CD4-positive, alpha-beta memory T cell (primary cell): ENCODE measurements at regions not wholly inside any gene's neighbourhood (a gene's known extent, or its start where the extent isn't known, plus 50 kb on each side); places are given as distances from the start of the nearest gene placed in this dataset.

Experiments used
- CTCF ChIA-PET: fragments of 350-600 bp; sonication (Branson Sonifier 250); formaldehyde crosslinking; loops from one replicate; lab custom pipeline; 2021; ENCODE audit warnings: inconsistent platforms; ENCODE audit not compliant: partially characterized antibody; lab: Charles Lee
- POLR2A ChIA-PET: fragments of 350-600 bp; sonication (Branson Sonifier 250); formaldehyde crosslinking; loops from one replicate; lab custom pipeline; 2021; ENCODE audit not compliant: partially characterized antibody; lab: Charles Lee
- DNase-seq, 5 donors: peaks; one replicate each; pipeline versions ENCODE4 v3.0.0 to v3.0.0-alpha.2; 2020 to 2022; ENCODE audit warnings: mixed read lengths in 1 of 5
- H3K27ac ChIP-seq: one replicate; pipeline ENCODE4 v1.7.0; 2013; ENCODE audit warnings: low read depth, low read length
- H3K27me3 ChIP-seq: 2 replicates; pipeline ENCODE4 v1.7.0; 2013; ENCODE audit warnings: mild to moderate bottlenecking, low read length, moderate library complexity; ENCODE audit not compliant: insufficient read depth
- H3K36me3 ChIP-seq: 2 replicates; pipeline ENCODE4 v1.7.0; 2013; ENCODE audit warnings: mild to moderate bottlenecking, low read length, moderate library complexity; ENCODE audit not compliant: insufficient read depth
- H3K4me1 ChIP-seq: 2 replicates; pipeline ENCODE4 v1.7.0; 2013; ENCODE audit warnings: mild to moderate bottlenecking, low read length, moderate library complexity; ENCODE audit not compliant: insufficient read depth
- H3K4me3 ChIP-seq, 2 donors: one replicate each; pipeline ENCODE4 v1.7.0; 2013; ENCODE audit warnings: low read length in 2 of 2, mild to moderate bottlenecking in 1 of 2
- H3K9me3 ChIP-seq, 2 donors: one replicate each; pipeline ENCODE4 v1.7.0; 2013; ENCODE audit warnings: low read length in 2 of 2, control low read depth in 1 of 2; ENCODE audit not compliant: control insufficient read depth in 1 of 2
- H3K27ac Mint-ChIP-seq, 7 donors: one replicate each; pipeline ENCODE4 v1.8.0; 2020 to 2021; ENCODE audit warnings: mixed read lengths in 7 of 7, mild to moderate bottlenecking in 6 of 7, inconsistent platforms in 3 of 7, moderate library complexity in 3 of 7
- H3K27me3 Mint-ChIP-seq, 2 donors: one replicate each; pipeline ENCODE4 v1.8.0; 2020 to 2021; ENCODE audit warnings: mixed read lengths in 2 of 2
- H3K36me3 Mint-ChIP-seq, 2 donors: one replicate each; pipeline ENCODE4 v1.8.0; 2020 to 2021; ENCODE audit warnings: mixed read lengths in 2 of 2, inconsistent platforms in 1 of 2, mild to moderate bottlenecking in 1 of 2
- H3K4me1 Mint-ChIP-seq, 4 donors: one replicate each; pipeline ENCODE4 v1.8.0; 2020 to 2021; ENCODE audit warnings: mixed read lengths in 4 of 4, mild to moderate bottlenecking in 1 of 4
- H3K4me3 Mint-ChIP-seq, 8 donors: one replicate each; pipeline ENCODE4 v1.8.0; 2020 to 2021; ENCODE audit warnings: mixed read lengths in 8 of 8, mild to moderate bottlenecking in 7 of 8, moderate library complexity in 6 of 8, inconsistent platforms in 3 of 8
- H3K9me3 Mint-ChIP-seq, 8 donors: one replicate each; pipeline ENCODE4 v1.8.0; 2020 to 2021; ENCODE audit warnings: mixed read lengths in 8 of 8, mild to moderate bottlenecking in 5 of 8, inconsistent platforms in 3 of 8, moderate library complexity in 1 of 8
- intact Hi-C: fragments of 100-400 bp; cut with micrococcal nuclease; formaldehyde crosslinking; loops from one replicate; pipeline ENCODE4 v1.15.1; 2023

DNA sequence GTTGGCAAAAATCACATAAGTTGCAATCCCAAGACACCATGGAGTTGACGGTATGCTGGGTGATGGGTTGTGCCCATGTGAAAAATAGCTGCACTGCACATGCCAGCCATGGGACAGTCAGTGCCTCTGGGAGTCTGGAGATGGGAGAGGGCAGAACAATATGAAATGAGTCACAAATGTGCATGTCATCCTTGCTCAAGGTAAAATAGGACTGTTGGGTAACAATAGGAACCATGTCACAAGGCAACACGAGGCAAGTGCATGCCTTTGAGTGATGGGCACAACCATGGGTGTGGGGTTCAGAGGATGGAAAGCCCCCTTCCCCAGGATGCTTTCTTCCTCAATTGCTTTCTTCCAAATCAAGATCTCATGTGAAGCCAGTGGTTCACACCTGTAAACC, 70.5 kb upstream of the PIM1 start:
- no peaks in the 10 kb centered on the region for H3K36me3 ChIP-seq
- H3K27ac ChIP-seq: no peak overlapping the region
- no peaks in the 10 kb centered on the region for H3K36me3 Mint-ChIP-seq
- DNase-seq: no peak
- ChIA-PET POLR2A (interaction anchor here (6.3 kb wide), 1 partner anchor 71 kb away, joined by 67 read pairs; the partner anchor contains the start of gene PIM1), CTCF (interaction anchor here (1.3 kb wide), 1 partner anchor 72 kb away, joined by 5 read pairs; no protein-coding TSS in a partner anchor)
- no peaks in the 10 kb centered on the region for H3K27me3 Mint-ChIP-seq
- peaks cover 25% of the 10 kb centered on the region for H3K4me1 ChIP-seq
- peaks cover 15 to 32% (median 26%) of the 10 kb centered on the region in 4 donors for H3K4me1 Mint-ChIP-seq
- H3K4me3 ChIP-seq: no peak overlapping the region
- peak overlapping the region in 4 of 7 donors; percentile 21 to 89 (median 56) for H3K27ac Mint-ChIP-seq
- H3K27me3 ChIP-seq: no peaks in the 10 kb centered on the region
- intact Hi-C loops: no loop called here
- H3K9me3 ChIP-seq: no peaks in the 10 kb centered on the region
- no peaks in the 10 kb centered on the region for H3K9me3 Mint-ChIP-seq
- H3K4me3 Mint-ChIP-seq: no peak overlapping the region

DNA sequence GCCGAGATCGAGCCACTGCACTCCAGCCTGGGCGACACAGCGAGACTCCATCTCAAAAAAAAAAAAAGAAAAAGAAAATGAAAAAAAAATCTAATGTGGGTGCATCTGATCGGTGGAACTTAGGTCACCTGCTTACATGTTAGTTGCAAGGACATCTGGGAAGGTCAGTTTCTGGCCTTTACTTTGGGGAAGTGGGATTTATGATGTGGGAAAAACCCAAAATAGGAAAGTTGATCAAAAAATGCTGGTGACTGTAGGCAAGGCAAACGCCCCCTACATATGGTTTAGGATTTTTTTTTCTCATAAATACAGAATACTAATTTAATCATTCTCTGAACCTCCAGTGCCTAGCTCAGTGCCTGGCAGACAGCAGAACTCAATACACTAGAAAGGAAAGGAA, 69.2 kb upstream of the PIM1 start:
- H3K27ac ChIP-seq: no peak overlapping the region
- Mint-ChIP-seq H3K9me3 (no peaks in the 10 kb centered on the region), H3K4me1 (peaks cover 15 to 32% (median 27%) of the 10 kb centered on the region in 4 donors), H3K36me3 (no peaks in the 10 kb centered on the region), H3K27me3 (no peaks in the 10 kb centered on the region), H3K4me3 (peak overlapping the region in 2 of 8 donors; percentile 38 to 55), H3K27ac (peak overlapping the region; percentile 60 to 96 (median 77))
- no peaks in the 10 kb centered on the region for H3K9me3 ChIP-seq
- no peak overlapping the region for H3K4me3 ChIP-seq
- no peaks in the 10 kb centered on the region for H3K27me3 ChIP-seq
- no peak for DNase-seq
- H3K36me3 ChIP-seq: no peaks in the 10 kb centered on the region
- peaks cover 22% of the 10 kb centered on the region for H3K4me1 ChIP-seq
- intact Hi-C loops: no loop called here
- ChIA-PET POLR2A (interaction anchor here (6.3 kb wide), 1 partner anchor 70 kb away, joined by 67 read pairs; the partner anchor contains the start of gene PIM1), CTCF (interaction anchor here (1.3 kb wide), 1 partner anchor 82 kb away, joined by 3 read pairs; no protein-coding TSS in a partner anchor)

DNA sequence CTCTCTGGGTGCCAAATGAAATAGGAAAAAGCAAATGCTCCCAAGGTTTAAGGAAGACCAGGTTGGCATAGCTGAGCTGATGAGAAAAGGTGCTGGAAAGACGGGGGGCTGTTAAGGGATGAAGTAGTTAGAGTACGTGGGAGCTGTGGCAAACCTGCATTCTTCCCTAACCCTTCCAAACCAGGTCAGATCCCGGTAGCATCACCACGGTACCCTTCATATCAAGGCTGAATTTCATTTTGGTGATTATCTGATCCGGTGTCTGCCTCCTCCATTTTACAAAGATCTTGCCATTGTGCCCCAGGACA, 68.0 kb upstream of the PIM1 start:
- Histone ChIP-seq H3K4me3 (peak overlapping the region in 1 of 2 donors; percentile 27), H3K9me3 (no peaks in the 10 kb centered on the region), H3K4me1 (peaks cover 22% of the 10 kb centered on the region), H3K36me3 (no peaks in the 10 kb centered on the region), H3K27ac (peak overlapping the region; percentile 65), H3K27me3 (no peaks in the 10 kb centered on the region)
- CTCF ChIA-PET: interaction anchor here (0.8 to 2.0 kb wide), 8 partner anchors 18 to 109 kb away, joined by 3 to 19 read pairs (median 4); no protein-coding TSS in a partner anchor
- Mint-ChIP-seq H3K4me3 (peak overlapping the region; percentile 37 to 80 (median 65)), H3K4me1 (peaks cover 14 to 33% (median 26%) of the 10 kb centered on the region in 4 donors), H3K9me3 (no peaks in the 10 kb centered on the region), H3K27me3 (no peaks in the 10 kb centered on the region), H3K36me3 (no peaks in the 10 kb centered on the region), H3K27ac (peak overlapping the region; percentile 80 to 96 (median 94))
- POLR2A ChIA-PET: interaction anchor here (0.8 to 6.3 kb wide), 10 partner anchors 9 to 108 kb away, joined by 3 to 67 read pairs (median 4); partner anchors contain the start of gene PIM1
- intact Hi-C loops: loop anchor here (1.0 kb wide), 1 partner anchor 68 kb away; the partner anchor contains the start of gene PIM1
- DNase-seq: no peak

DNA sequence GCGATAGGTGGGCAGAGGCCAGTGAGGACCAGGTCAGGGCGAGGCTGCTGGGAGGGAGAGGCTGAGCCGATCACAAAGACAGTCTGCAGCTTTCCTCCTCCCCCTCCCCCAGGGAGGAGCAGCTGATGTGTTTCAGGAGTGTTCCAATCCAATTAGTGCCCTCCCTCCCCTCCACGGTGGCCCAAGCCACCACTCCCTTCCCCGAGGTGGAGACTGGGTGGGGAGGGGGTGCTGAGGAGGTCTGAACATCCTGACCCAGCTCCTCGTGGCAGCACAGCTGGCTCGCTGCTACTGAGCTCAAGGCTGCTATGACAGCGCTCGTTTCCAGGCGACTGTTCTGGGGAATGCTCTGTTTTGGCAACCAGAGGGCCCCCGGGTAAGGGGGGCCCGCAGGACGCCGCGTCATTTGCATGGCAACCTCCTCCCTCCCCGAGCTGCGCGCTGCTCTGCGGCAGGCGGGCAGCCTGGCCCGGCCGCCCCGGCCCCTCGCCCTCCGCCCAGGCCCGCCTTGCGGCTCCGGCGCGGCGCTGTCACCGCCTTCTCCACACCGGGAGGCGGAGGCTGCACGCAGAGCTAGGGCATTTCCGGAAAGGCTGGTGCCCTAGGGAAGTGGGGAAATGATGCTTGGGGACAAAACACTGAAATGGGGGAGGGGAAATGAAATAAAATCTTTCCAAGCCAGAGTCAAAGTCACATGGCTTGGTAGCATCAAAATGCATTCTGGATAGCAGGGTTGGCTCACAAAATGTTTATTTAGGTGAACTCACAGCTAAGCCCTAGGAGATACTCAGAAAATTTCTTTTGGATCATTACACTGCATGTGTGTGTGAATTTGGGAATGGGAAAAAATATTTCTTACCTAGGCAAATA, 67.4 kb upstream of the PIM1 start:
- Mint-ChIP-seq H3K27me3 (no peaks in the 10 kb centered on the region), H3K36me3 (no peaks in the 10 kb centered on the region), H3K27ac (peak overlapping the region; percentile 80 to 96 (median 94)), H3K4me3 (peak overlapping the region; percentile 68 to 85 (median 80)), H3K9me3 (no peaks in the 10 kb centered on the region), H3K4me1 (peaks cover 15 to 36% (median 27%) of the 10 kb centered on the region in 4 donors)
- Histone ChIP-seq H3K4me1 (peaks cover 22% of the 10 kb centered on the region), H3K36me3 (no peaks in the 10 kb centered on the region), H3K4me3 (peak overlapping the region; percentile 19 to 27), H3K27ac (peak overlapping the region; percentile 65), H3K27me3 (no peaks in the 10 kb centered on the region), H3K9me3 (no peaks in the 10 kb centered on the region)
- peak; percentile 79 to 86 (median 84) for DNase-seq
- intact Hi-C loops: loop anchor here (1.0 kb wide), 1 partner anchor 68 kb away; the partner anchor contains the start of gene PIM1
- ChIA-PET POLR2A (interaction anchor here (0.8 to 6.3 kb wide), 11 partner anchors 8 to 107 kb away, joined by 3 to 67 read pairs (median 4); partner anchors contain the start of gene PIM1), CTCF (interaction anchor here (0.8 to 2.0 kb wide), 8 partner anchors 17 to 108 kb away, joined by 3 to 19 read pairs (median 4); no protein-coding TSS in a partner anchor)

GRCh38 chr6:37103169-37104039, 66.5 kb upstream of the PIM1 start:
- no peaks in the 10 kb centered on the region for H3K36me3 ChIP-seq
- intact Hi-C loops: no loop called here
- ChIA-PET CTCF (interaction anchor here (1.5 to 2.0 kb wide), 4 partner anchors 52 to 107 kb away, joined by 5 to 19 read pairs (median 10); no protein-coding TSS in a partner anchor), POLR2A (interaction anchor here (1.1 to 6.3 kb wide), 8 partner anchors 7 to 106 kb away, joined by 3 to 67 read pairs (median 4); partner anchors contain the start of gene PIM1)
- Mint-ChIP-seq H3K36me3 (no peaks in the 10 kb centered on the region), H3K4me1 (peaks cover 15 to 36% (median 27%) of the 10 kb centered on the region in 4 donors), H3K4me3 (peak overlapping the region; percentile 68 to 85 (median 80)), H3K9me3 (no peaks in the 10 kb centered on the region), H3K27ac (peak overlapping the region; percentile 80 to 95 (median 89)), H3K27me3 (no peaks in the 10 kb centered on the region)
- DNase-seq: peak in 2 of 5 donors; percentile 1 to 4
- no peaks in the 10 kb centered on the region for H3K27me3 ChIP-seq
- no peaks in the 10 kb centered on the region for H3K9me3 ChIP-seq
- peak overlapping the region; percentile 65 for H3K27ac ChIP-seq
- peak overlapping the region in 1 of 2 donors; percentile 27 for H3K4me3 ChIP-seq
- peaks cover 22% of the 10 kb centered on the region for H3K4me1 ChIP-seq

GRCh38 chr6:37104824-37105147, 65.2 kb upstream of the PIM1 start:
- no peak for DNase-seq
- CTCF ChIA-PET: interaction anchor here (1.0 kb wide), 2 partner anchors 67 to 83 kb away, joined by 3 read pairs; no protein-coding TSS in a partner anchor
- Mint-ChIP-seq H3K36me3 (no peaks in the 10 kb centered on the region), H3K4me1 (peaks cover 16 to 36% (median 27%) of the 10 kb centered on the region in 4 donors), H3K27me3 (no peaks in the 10 kb centered on the region), H3K27ac (peak overlapping the region in 3 of 7 donors; percentile 10 to 37 (median 30)), H3K4me3 (no peak overlapping the region), H3K9me3 (no peaks in the 10 kb centered on the region)
- H3K4me1 ChIP-seq: peaks cover 22% of the 10 kb centered on the region
- intact Hi-C loops: no loop called here
- H3K27ac ChIP-seq: no peak overlapping the region
- no peak overlapping the region for H3K4me3 ChIP-seq
- H3K9me3 ChIP-seq: no peaks in the 10 kb centered on the region
- no peaks in the 10 kb centered on the region for H3K36me3 ChIP-seq
- no peaks in the 10 kb centered on the region for H3K27me3 ChIP-seq
- POLR2A ChIA-PET: no interaction called here
